Panc1 (cell line): ENCODE measurements at regions not wholly inside any gene's neighbourhood (a gene's known extent, or its start where the extent isn't known, plus 50 kb on each side); places are given as distances from the start of the nearest gene placed in this dataset.

Source experiments
- ATAC-seq: fragments of 200-7000 bp; cut with Tn5 transposase; 2 replicates; pipeline ENCODE4 v1.9.1; 2020; ENCODE audit warnings: mild to moderate bottlenecking, moderate library complexity
- BruUV-seq: library from RNA; stranded (reverse); fragments of 400-500 nt; replicated peaks from 2 replicates; lab custom pipeline; 2021; lab: Mats Ljungman, UMichigan
- CTCF ChIA-PET: fragments of 300-600 bp; sonication (Branson Sonifier 250); formaldehyde crosslinking; loops from one replicate; lab custom pipeline; 2022; ENCODE audit warnings: antibody characterized with exemption; lab: Charles Lee
- POLR2A ChIA-PET: fragments of 300-600 bp; sonication (Branson Sonifier 250); formaldehyde crosslinking; loops from one replicate; lab custom pipeline; 2022; ENCODE audit warnings: antibody characterized with exemption; lab: Charles Lee
- DNase-seq: peaks from one replicate; pipeline ENCODE4 v3.0.0-alpha.2; 2010; ENCODE audit warnings: low read depth, low spot score
- H3K27ac ChIP-seq: 2 replicates; pipeline ENCODE4 v1.5.1; 2011; ENCODE audit warnings: mild to moderate bottlenecking, low read length, inconsistent platforms
- H3K27me3 ChIP-seq: fragments of 200-500 bp; sonication (Bioruptor generic); 2 replicates; pipeline ENCODE4 v1.6.0; 2014; ENCODE audit warnings: low read length, inconsistent platforms; ENCODE audit not compliant: control insufficient read depth, insufficient read depth
- H3K36me3 ChIP-seq: fragments of 200-500 bp; sonication (Bioruptor generic); 2 replicates; pipeline ENCODE4 v1.5.1; 2014; ENCODE audit warnings: inconsistent platforms, mild to moderate bottlenecking, low read length, moderate library complexity; ENCODE audit not compliant: control insufficient read depth, insufficient read depth
- H3K4me1 ChIP-seq: 2 replicates; pipeline ENCODE4 v1.5.1; 2011; ENCODE audit warnings: inconsistent platforms, mild to moderate bottlenecking, low read length, moderate library complexity; ENCODE audit not compliant: control insufficient read depth, insufficient read depth
- H3K4me3 ChIP-seq, 2 experiments: 2 replicates each; pipeline ENCODE4 v1.5.1; 2011 to 2012; ENCODE audit warnings: low read depth in 2 of 2, low read length in 2 of 2, mild to moderate bottlenecking in 2 of 2, inconsistent platforms in 1 of 2, moderate library complexity in 1 of 2
- H3K9me3 ChIP-seq: fragments of 200-500 bp; sonication (Bioruptor generic); 2 replicates; pipeline ENCODE4 v1.5.1; 2014; ENCODE audit warnings: low read depth, mild to moderate bottlenecking, inconsistent platforms, low read length, moderate library complexity; ENCODE audit not compliant: control insufficient read depth, insufficient read depth
- POLR2AphosphoS5 ChIP-seq: IDR thresholded peaks from 2 replicates; pipeline ENCODE4 v1.6.1; 2012; ENCODE audit warnings: mild to moderate bottlenecking, low read depth, low read length, moderate library complexity
- SIN3A ChIP-seq: IDR thresholded peaks from 2 replicates; pipeline ENCODE4 v1.6.1; 2012; ENCODE audit warnings: low read depth, mild to moderate bottlenecking, low read length, moderate library complexity, borderline replicate concordance; ENCODE audit not compliant: insufficient read depth
- TCF7L2 ChIP-seq: IDR thresholded peaks from 2 replicates; pipeline ENCODE4 v1.6.1; 2011; ENCODE audit warnings: mild to moderate bottlenecking, low read depth, low read length, inconsistent platforms
- in situ Hi-C: cut with HindIII; loops from 2 replicates; pipeline ENCODE4 v1.10.0; 2016; ENCODE audit warnings: low sequenced_read_pairs, low pct_unique_long_range_greater_than_20kb
- intact Hi-C: fragments of 100-400 bp; cut with micrococcal nuclease; formaldehyde crosslinking; loops from one replicate; pipeline ENCODE4 v1.10.0; 2022; ENCODE audit not compliant: unreplicated experiment
- TF ChIP-seq, protein P1 (sequence below): fragments of 450-650 bp; IDR thresholded peaks from 2 replicates; pipeline ENCODE4 v1.5.1; 2017; ENCODE audit warnings: mild to moderate bottlenecking
- TF ChIP-seq, protein P2 (sequence below), 2 experiments: IDR thresholded peaks; 2 replicates each; pipeline ENCODE4 v1.6.1; 2011 to 2012; ENCODE audit warnings: low read depth in 2 of 2, control low read depth in 1 of 2, low read length in 1 of 2, mild to moderate bottlenecking in 1 of 2, moderate library complexity in 1 of 2; ENCODE audit not compliant: insufficient read depth in 1 of 2

DNA sequence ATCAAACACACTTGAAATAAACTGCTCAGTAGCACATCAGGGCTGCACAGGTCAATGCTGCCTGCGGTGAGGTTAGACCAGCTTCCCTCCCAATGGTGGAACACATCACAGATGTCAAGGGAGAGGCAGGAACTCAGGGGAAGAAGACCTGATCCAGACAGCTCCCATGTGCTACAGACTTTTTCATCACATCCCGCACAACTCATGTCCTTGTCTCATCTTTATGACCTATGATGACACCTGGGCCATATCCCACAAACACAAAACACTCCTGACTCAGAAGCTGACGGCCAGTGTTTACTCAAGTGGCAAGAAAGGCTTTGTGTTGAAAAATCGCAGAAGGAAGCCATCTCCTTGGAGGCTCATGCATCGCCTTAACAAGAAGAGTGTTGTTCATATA lies 91.6 kb downstream of the HTR5A start:
- BruUV-seq, result no TSS peak
- intact Hi-C loops (no loop called here), in situ Hi-C loops (no loop called here)
- Histone ChIP-seq H3K9me3 (no peaks in the 10 kb centered on the region), H3K4me1 (peaks cover 8% of the 10 kb centered on the region), H3K27me3 (no peaks in the 10 kb centered on the region), H3K27ac (no peak overlapping the region), H3K36me3 (no peaks in the 10 kb centered on the region), H3K4me3 (no peak overlapping the region)
- ChIA-PET CTCF (no interaction called here), POLR2A (no interaction called here)
- ATAC-seq, result no peak
- TF ChIP-seq SIN3A, result no peak
- no peak for DNase-seq

- BruUV-seq, result no TSS peak
- ATAC-seq (no peak), DNase-seq (no peak)
- ChIA-PET POLR2A (no interaction called here), CTCF (no interaction called here)
- Histone ChIP-seq H3K9me3 (no peaks in the 10 kb centered on the region), H3K4me3 (no peak overlapping the region), H3K4me1 (peaks cover 15% of the 10 kb centered on the region), H3K27me3 (no peaks in the 10 kb centered on the region), H3K27ac (no peak overlapping the region), H3K36me3 (no peaks in the 10 kb centered on the region)
- intact Hi-C loops (no loop called here), in situ Hi-C loops (no loop called here)
- TF ChIP-seq, protein P1, sequence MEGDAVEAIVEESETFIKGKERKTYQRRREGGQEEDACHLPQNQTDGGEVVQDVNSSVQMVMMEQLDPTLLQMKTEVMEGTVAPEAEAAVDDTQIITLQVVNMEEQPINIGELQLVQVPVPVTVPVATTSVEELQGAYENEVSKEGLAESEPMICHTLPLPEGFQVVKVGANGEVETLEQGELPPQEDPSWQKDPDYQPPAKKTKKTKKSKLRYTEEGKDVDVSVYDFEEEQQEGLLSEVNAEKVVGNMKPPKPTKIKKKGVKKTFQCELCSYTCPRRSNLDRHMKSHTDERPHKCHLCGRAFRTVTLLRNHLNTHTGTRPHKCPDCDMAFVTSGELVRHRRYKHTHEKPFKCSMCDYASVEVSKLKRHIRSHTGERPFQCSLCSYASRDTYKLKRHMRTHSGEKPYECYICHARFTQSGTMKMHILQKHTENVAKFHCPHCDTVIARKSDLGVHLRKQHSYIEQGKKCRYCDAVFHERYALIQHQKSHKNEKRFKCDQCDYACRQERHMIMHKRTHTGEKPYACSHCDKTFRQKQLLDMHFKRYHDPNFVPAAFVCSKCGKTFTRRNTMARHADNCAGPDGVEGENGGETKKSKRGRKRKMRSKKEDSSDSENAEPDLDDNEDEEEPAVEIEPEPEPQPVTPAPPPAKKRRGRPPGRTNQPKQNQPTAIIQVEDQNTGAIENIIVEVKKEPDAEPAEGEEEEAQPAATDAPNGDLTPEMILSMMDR, result no peak
- no peak for TF ChIP-seq TCF7L2
- no peak for TF ChIP-seq POLR2AphosphoS5
- TF ChIP-seq SIN3A, result no peak
- TF ChIP-seq, protein P2, sequence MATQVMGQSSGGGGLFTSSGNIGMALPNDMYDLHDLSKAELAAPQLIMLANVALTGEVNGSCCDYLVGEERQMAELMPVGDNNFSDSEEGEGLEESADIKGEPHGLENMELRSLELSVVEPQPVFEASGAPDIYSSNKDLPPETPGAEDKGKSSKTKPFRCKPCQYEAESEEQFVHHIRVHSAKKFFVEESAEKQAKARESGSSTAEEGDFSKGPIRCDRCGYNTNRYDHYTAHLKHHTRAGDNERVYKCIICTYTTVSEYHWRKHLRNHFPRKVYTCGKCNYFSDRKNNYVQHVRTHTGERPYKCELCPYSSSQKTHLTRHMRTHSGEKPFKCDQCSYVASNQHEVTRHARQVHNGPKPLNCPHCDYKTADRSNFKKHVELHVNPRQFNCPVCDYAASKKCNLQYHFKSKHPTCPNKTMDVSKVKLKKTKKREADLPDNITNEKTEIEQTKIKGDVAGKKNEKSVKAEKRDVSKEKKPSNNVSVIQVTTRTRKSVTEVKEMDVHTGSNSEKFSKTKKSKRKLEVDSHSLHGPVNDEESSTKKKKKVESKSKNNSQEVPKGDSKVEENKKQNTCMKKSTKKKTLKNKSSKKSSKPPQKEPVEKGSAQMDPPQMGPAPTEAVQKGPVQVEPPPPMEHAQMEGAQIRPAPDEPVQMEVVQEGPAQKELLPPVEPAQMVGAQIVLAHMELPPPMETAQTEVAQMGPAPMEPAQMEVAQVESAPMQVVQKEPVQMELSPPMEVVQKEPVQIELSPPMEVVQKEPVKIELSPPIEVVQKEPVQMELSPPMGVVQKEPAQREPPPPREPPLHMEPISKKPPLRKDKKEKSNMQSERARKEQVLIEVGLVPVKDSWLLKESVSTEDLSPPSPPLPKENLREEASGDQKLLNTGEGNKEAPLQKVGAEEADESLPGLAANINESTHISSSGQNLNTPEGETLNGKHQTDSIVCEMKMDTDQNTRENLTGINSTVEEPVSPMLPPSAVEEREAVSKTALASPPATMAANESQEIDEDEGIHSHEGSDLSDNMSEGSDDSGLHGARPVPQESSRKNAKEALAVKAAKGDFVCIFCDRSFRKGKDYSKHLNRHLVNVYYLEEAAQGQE (IDR thresholded peaks at IDR 0.05; ENCODE audit: insufficient read depth in 1 of 2, low read depth in 2 of 2, low read length in 1 of 2), result no peak
These were observed 92.3 kb downstream of the HTR5A start for GRCh38 chr7:155162422-155162821.

- Histone ChIP-seq H3K9me3 (no peaks in the 10 kb centered on the region), H3K4me3 (no peak overlapping the region), H3K27me3 (no peaks in the 10 kb centered on the region), H3K36me3 (no peaks in the 10 kb centered on the region), H3K4me1 (peaks cover 17% of the 10 kb centered on the region), H3K27ac (no peak overlapping the region)
- TF ChIP-seq POLR2AphosphoS5 (no peak), SIN3A (no peak), TCF7L2 (no peak)
- TF ChIP-seq, protein P2 (IDR thresholded peaks at IDR 0.05; ENCODE audit: insufficient read depth in 1 of 2, low read depth in 2 of 2, low read length in 1 of 2), result no peak
- TF ChIP-seq, protein P1, result no peak
- in situ Hi-C loops (no loop called here), intact Hi-C loops (no loop called here)
- ChIA-PET POLR2A (no interaction called here), CTCF (no interaction called here)
- no peak for ATAC-seq
- no TSS peak for BruUV-seq
- no peak for DNase-seq
These were observed 93.6 kb downstream of the HTR5A start for GRCh38 chr7:155163696-155164095.
